ENCODE measurements at regions not wholly inside any gene's neighbourhood (a gene's known extent, or its start where the extent isn't known, plus 50 kb on each side); places are given as distances from the start of the nearest gene placed in this dataset.

- DNase-seq (ENCODE audit: low read depth in 2 of 2), result no peak
Observed at GRCh38 chr13:85486663-85487062, 312.6 kb downstream of the SLITRK6 start.

GRCh38 chr13:85473144-85473543, 326.1 kb downstream of the SLITRK6 start:
- no peak for DNase-seq (ENCODE audit: low read depth in 2 of 2)

GRCh38 chr13:85469320-85469719, 329.9 kb downstream of the SLITRK6 start:
- DNase-seq (ENCODE audit: low read depth in 2 of 2), result no peak

- DNase-seq (ENCODE audit: low read depth in 2 of 2), result no peak
Observed at GRCh38 chr13:85462792-85463425, 336.3 kb downstream of the SLITRK6 start.

- DNase-seq (ENCODE audit: low read depth in 2 of 2), result no peak
Observed at GRCh38 chr13:85461621-85462020, 337.6 kb downstream of the SLITRK6 start.

GRCh38 chr13:85445534-85445933, 353.7 kb downstream of the SLITRK6 start:
- no peak for DNase-seq (ENCODE audit: low read depth in 2 of 2)

- DNase-seq (ENCODE audit: low read depth in 2 of 2), result no peak
Observed at GRCh38 chr13:85441975-85442374, 357.2 kb downstream of the SLITRK6 start.

- DNase-seq (ENCODE audit: low read depth in 2 of 2), result no peak
Observed at GRCh38 chr13:85441364-85441763, 357.9 kb downstream of the SLITRK6 start.

- no peak for DNase-seq (ENCODE audit: low read depth in 2 of 2)
Observed at GRCh38 chr13:85436029-85436428, 363.2 kb downstream of the SLITRK6 start.

GRCh38 chr13:85434927-85435326, 364.3 kb downstream of the SLITRK6 start:
- DNase-seq (ENCODE audit: low read depth in 2 of 2), result no peak

GRCh38 chr13:85432881-85433280, 366.3 kb downstream of the SLITRK6 start:
- no peak for DNase-seq (ENCODE audit: low read depth in 2 of 2)

- DNase-seq (ENCODE audit: low read depth in 2 of 2), result no peak
Observed at GRCh38 chr13:85431720-85432119, 367.5 kb downstream of the SLITRK6 start.

GRCh38 chr13:85430216-85430794, 368.9 kb downstream of the SLITRK6 start:
- no peak for DNase-seq (ENCODE audit: low read depth in 2 of 2)

GRCh38 chr13:85427416-85427815, 371.8 kb downstream of the SLITRK6 start:
- DNase-seq (ENCODE audit: low read depth in 2 of 2), result no peak

- no peak for DNase-seq (ENCODE audit: low read depth in 2 of 2)
Observed at GRCh38 chr13:85420136-85420535, 379.1 kb downstream of the SLITRK6 start.

- DNase-seq (ENCODE audit: low read depth in 2 of 2), result no peak
Observed at GRCh38 chr13:85419611-85420010, 379.6 kb downstream of the SLITRK6 start.

- no peak for DNase-seq (ENCODE audit: low read depth in 2 of 2)
Observed at GRCh38 chr13:85417807-85418206, 381.4 kb downstream of the SLITRK6 start.

- DNase-seq (ENCODE audit: low read depth in 2 of 2), result no peak
Observed at GRCh38 chr13:85413664-85414063, 385.6 kb downstream of the SLITRK6 start.

- no peak for DNase-seq (ENCODE audit: low read depth in 2 of 2)
Observed at GRCh38 chr13:85412448-85412847, 386.8 kb downstream of the SLITRK6 start.

- DNase-seq (ENCODE audit: low read depth in 2 of 2), result no peak
Observed at GRCh38 chr13:85411591-85411990, 387.6 kb downstream of the SLITRK6 start.

- no peak for DNase-seq (ENCODE audit: low read depth in 2 of 2)
Observed at GRCh38 chr13:85408415-85408814, 390.8 kb downstream of the SLITRK6 start.

- DNase-seq (ENCODE audit: low read depth in 2 of 2), result no peak
Observed at GRCh38 chr13:85406269-85406975, 392.8 kb downstream of the SLITRK6 start.

- DNase-seq (ENCODE audit: low read depth in 2 of 2), result no peak
Observed at GRCh38 chr13:85405316-85405897, 393.8 kb downstream of the SLITRK6 start.
